ENCODE measurements at regions not wholly inside any gene's neighbourhood (a gene's known extent, or its start where the extent isn't known, plus 50 kb on each side); places are given as distances from the start of the nearest gene placed in this dataset.

- no peaks in the 10 kb centered on the region for H3K36me3 Mint-ChIP-seq (ENCODE audit: unreplicated experiment)
These were observed 205.3 kb upstream of the GEMIN8 start for GRCh38 chrX:14235004-14235403.

GRCh38 chrX:14232688-14233087 lies 203.0 kb upstream of the GEMIN8 start:
- Mint-ChIP-seq H3K27ac (ENCODE audit: unreplicated experiment) (no peak overlapping the region), H3K36me3 (ENCODE audit: unreplicated experiment) (no peaks in the 10 kb centered on the region), H3K4me1 (ENCODE audit: unreplicated experiment) (no peaks in the 10 kb centered on the region), H3K9me3 (ENCODE audit: unreplicated experiment) (peaks cover 44% of the 10 kb centered on the region), H3K27me3 (ENCODE audit: unreplicated experiment) (no peaks in the 10 kb centered on the region), H3K4me3 (ENCODE audit: unreplicated experiment) (no peak overlapping the region)
- TF ChIP-seq, protein P1, sequence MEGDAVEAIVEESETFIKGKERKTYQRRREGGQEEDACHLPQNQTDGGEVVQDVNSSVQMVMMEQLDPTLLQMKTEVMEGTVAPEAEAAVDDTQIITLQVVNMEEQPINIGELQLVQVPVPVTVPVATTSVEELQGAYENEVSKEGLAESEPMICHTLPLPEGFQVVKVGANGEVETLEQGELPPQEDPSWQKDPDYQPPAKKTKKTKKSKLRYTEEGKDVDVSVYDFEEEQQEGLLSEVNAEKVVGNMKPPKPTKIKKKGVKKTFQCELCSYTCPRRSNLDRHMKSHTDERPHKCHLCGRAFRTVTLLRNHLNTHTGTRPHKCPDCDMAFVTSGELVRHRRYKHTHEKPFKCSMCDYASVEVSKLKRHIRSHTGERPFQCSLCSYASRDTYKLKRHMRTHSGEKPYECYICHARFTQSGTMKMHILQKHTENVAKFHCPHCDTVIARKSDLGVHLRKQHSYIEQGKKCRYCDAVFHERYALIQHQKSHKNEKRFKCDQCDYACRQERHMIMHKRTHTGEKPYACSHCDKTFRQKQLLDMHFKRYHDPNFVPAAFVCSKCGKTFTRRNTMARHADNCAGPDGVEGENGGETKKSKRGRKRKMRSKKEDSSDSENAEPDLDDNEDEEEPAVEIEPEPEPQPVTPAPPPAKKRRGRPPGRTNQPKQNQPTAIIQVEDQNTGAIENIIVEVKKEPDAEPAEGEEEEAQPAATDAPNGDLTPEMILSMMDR (IDR thresholded peaks at IDR 0.05) = no peak
- DNase-seq (ENCODE audit: extremely low spot score, unreplicated experiment) = no peak

More at GRCh38 chrX:14235004-14235403, 205.3 kb upstream of the GEMIN8 start:
- Mint-ChIP-seq H3K27ac (ENCODE audit: unreplicated experiment) (no peak overlapping the region), H3K27me3 (ENCODE audit: unreplicated experiment) (no peaks in the 10 kb centered on the region), H3K4me1 (ENCODE audit: unreplicated experiment) (no peaks in the 10 kb centered on the region), H3K4me3 (ENCODE audit: unreplicated experiment) (no peak overlapping the region), H3K9me3 (ENCODE audit: unreplicated experiment) (peaks cover 39% of the 10 kb centered on the region)
- no peak for DNase-seq (ENCODE audit: extremely low spot score, unreplicated experiment)
- TF ChIP-seq, protein P1 (IDR thresholded peaks at IDR 0.05) = no peak

- Mint-ChIP-seq H3K4me1 (ENCODE audit: unreplicated experiment) (no peaks in the 10 kb centered on the region), H3K36me3 (ENCODE audit: unreplicated experiment) (no peaks in the 10 kb centered on the region), H3K27me3 (ENCODE audit: unreplicated experiment) (no peaks in the 10 kb centered on the region), H3K4me3 (ENCODE audit: unreplicated experiment) (no peak overlapping the region), H3K9me3 (ENCODE audit: unreplicated experiment) (peaks cover 29% of the 10 kb centered on the region), H3K27ac (ENCODE audit: unreplicated experiment) (no peak overlapping the region)
- TF ChIP-seq, protein P1 (IDR thresholded peaks at IDR 0.05) = no peak
- no peak for DNase-seq (ENCODE audit: extremely low spot score, unreplicated experiment)
These were observed 198.9 kb upstream of the GEMIN8 start for GRCh38 chrX:14228611-14229010.

DNA sequence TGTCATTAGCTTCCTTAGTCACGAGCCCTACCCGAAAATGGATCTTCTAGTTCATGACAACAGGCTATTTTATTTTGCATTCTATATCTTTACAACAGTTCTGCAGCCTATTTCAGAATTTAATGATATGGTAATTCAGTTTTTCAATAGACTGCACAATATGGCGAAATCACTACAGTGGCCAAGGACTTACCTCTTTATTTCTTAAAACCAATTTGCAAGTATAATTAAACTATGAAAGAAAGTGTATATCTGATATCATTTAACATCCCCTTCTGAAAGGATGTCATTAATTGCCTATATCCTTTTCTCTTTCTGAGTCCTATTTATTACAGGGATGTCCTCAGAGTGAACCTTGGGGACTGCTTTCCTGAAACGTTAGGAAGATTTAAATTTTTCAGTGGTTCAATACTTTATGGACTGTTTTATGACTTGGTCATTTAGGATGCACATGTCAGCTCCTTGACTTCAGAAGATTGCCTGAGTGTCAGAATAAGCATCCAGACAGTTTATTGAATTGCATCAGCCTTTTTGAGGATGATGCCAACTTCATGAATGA lies 190.8 kb upstream of the GEMIN8 start:
- no peak for DNase-seq (ENCODE audit: extremely low spot score, unreplicated experiment)
- TF ChIP-seq, protein P1 (IDR thresholded peaks at IDR 0.05) = no peak
- Mint-ChIP-seq H3K4me1 (ENCODE audit: unreplicated experiment) (no peaks in the 10 kb centered on the region), H3K36me3 (ENCODE audit: unreplicated experiment) (no peaks in the 10 kb centered on the region), H3K4me3 (ENCODE audit: unreplicated experiment) (no peak overlapping the region), H3K27me3 (ENCODE audit: unreplicated experiment) (no peaks in the 10 kb centered on the region), H3K9me3 (ENCODE audit: unreplicated experiment) (peaks cover 18% of the 10 kb centered on the region), H3K27ac (ENCODE audit: unreplicated experiment) (no peak overlapping the region)

GRCh38 chrX:14209034-14209433 lies 179.3 kb upstream of the GEMIN8 start:
- H3K27ac Mint-ChIP-seq (ENCODE audit: unreplicated experiment) = no peak overlapping the region
- TF ChIP-seq, protein P1 (IDR thresholded peaks at IDR 0.05) = no peak
- H3K36me3 Mint-ChIP-seq (ENCODE audit: unreplicated experiment) = no peaks in the 10 kb centered on the region
- no peaks in the 10 kb centered on the region for H3K4me1 Mint-ChIP-seq (ENCODE audit: unreplicated experiment)
- H3K27me3 Mint-ChIP-seq (ENCODE audit: unreplicated experiment) = no peaks in the 10 kb centered on the region
- H3K9me3 Mint-ChIP-seq (ENCODE audit: unreplicated experiment) = peaks cover 37% of the 10 kb centered on the region
- no peak overlapping the region for H3K4me3 Mint-ChIP-seq (ENCODE audit: unreplicated experiment)
- no peak for DNase-seq (ENCODE audit: extremely low spot score, unreplicated experiment)

All from osteocyte (in vitro differentiated cells).